ENCODE measurements at regions not wholly inside any gene's neighbourhood (a gene's known extent, or its start where the extent isn't known, plus 50 kb on each side); places are given as distances from the start of the nearest gene placed in this dataset.

- TF ChIP-seq ZFX (IDR thresholded peaks at IDR 0.05; ENCODE audit: borderline replicate concordance), result no peak
- TF ChIP-seq, protein P1, sequence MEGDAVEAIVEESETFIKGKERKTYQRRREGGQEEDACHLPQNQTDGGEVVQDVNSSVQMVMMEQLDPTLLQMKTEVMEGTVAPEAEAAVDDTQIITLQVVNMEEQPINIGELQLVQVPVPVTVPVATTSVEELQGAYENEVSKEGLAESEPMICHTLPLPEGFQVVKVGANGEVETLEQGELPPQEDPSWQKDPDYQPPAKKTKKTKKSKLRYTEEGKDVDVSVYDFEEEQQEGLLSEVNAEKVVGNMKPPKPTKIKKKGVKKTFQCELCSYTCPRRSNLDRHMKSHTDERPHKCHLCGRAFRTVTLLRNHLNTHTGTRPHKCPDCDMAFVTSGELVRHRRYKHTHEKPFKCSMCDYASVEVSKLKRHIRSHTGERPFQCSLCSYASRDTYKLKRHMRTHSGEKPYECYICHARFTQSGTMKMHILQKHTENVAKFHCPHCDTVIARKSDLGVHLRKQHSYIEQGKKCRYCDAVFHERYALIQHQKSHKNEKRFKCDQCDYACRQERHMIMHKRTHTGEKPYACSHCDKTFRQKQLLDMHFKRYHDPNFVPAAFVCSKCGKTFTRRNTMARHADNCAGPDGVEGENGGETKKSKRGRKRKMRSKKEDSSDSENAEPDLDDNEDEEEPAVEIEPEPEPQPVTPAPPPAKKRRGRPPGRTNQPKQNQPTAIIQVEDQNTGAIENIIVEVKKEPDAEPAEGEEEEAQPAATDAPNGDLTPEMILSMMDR (IDR thresholded peaks at IDR 0.05), result no peak
- no peak overlapping the region for H3K27ac ChIP-seq
These were observed 61.1 kb upstream of the ZMIZ1 start for GRCh38 chr10:79007421-79008319.

DNA sequence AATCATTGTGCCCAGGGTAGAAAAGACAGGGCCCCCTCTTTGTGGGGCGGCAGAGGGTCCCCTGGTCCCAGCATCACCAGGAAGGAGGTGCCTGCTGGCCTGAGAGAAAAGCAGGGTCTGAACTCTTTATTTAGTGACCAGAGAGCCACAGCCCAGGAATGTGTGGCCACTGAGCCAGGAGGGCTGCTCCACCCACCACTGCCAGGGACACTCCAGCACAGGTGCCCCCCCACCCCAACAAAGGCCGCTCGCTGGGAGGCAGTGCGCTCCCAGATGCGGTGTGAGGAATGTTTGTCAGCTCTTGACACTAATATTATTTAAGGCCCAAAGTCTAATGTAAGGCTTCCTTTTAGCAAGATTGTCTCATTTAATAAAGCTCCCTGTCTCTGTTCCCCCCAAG is 59.6 kb upstream of the ZMIZ1 start:
- TF ChIP-seq ZFX (IDR thresholded peaks at IDR 0.05; ENCODE audit: borderline replicate concordance), result no peak
- TF ChIP-seq, protein P1 (IDR thresholded peaks at IDR 0.05), result no peak
- H3K27ac ChIP-seq, result no peak overlapping the region

GRCh38 chr10:79012567-79012966 is 56.2 kb upstream of the ZMIZ1 start:
- TF ChIP-seq, protein P1 (IDR thresholded peaks at IDR 0.05), result no peak
- TF ChIP-seq ZFX (IDR thresholded peaks at IDR 0.05; ENCODE audit: borderline replicate concordance), result no peak
- no peak overlapping the region for H3K27ac ChIP-seq

GRCh38 chr10:79013406-79013987 is 55.3 kb upstream of the ZMIZ1 start:
- H3K27ac ChIP-seq, result no peak overlapping the region

GRCh38 chr10:79014796-79015195 is 54.0 kb upstream of the ZMIZ1 start:
- TF ChIP-seq, protein P1 (IDR thresholded peaks at IDR 0.05), result no peak
- no peak for TF ChIP-seq ZFX (IDR thresholded peaks at IDR 0.05; ENCODE audit: borderline replicate concordance)
- H3K27ac ChIP-seq, result no peak overlapping the region

More at GRCh38 chr10:79013406-79013987, 55.3 kb upstream of the ZMIZ1 start:
- TF ChIP-seq, protein P1 (IDR thresholded peaks at IDR 0.05), result no peak
- TF ChIP-seq ZFX (IDR thresholded peaks at IDR 0.05; ENCODE audit: borderline replicate concordance), result no peak

DNA sequence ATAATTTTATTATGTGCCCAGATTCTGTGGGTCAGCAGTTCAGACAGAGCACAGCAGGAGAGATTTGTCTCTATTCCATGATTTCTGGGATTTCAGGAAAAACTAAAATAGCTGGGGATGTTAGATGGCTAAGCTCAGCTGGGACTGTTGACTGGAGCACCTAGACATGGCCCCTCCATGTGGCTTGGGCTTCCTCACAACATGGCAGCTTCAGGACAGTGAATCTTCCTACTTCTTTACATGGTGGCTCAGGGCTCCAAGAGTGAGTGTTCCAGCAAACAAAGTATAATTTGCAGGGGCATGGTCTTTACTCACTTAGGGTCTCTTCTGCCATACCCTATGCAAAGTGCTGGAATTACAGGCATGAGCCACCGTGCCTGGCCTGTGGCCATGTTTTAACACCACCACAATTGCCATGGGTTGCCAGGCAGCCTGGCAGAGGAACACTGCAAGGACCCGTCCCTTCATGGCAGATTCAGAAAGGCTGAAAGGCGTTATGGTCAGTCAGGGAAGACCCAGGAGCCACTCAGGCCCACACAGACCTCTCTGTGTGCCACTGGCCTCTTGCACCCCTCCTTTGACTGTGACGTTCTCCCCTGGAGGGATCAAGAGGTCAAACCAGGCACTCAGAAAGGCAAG is 50.8 kb upstream of the ZMIZ1 start:
- TF ChIP-seq, protein P1 (IDR thresholded peaks at IDR 0.05), result no peak
- no peak for TF ChIP-seq ZFX (IDR thresholded peaks at IDR 0.05; ENCODE audit: borderline replicate concordance)
- no peak overlapping the region for H3K27ac ChIP-seq

All from 22Rv1 (cell line).